GM19351 (cell line): ENCODE measurements at regions not wholly inside any gene's neighbourhood (a gene's known extent, or its start where the extent isn't known, plus 50 kb on each side); places are given as distances from the start of the nearest gene placed in this dataset.

Source experiments
- ATAC-seq: cut with Tn5 transposase; IDR thresholded peaks from one replicate; pipeline ENCODE4 v1.9.1; 2021; ENCODE audit warnings: mild to moderate bottlenecking, moderate library complexity; ENCODE audit not compliant: unreplicated experiment

DNA sequence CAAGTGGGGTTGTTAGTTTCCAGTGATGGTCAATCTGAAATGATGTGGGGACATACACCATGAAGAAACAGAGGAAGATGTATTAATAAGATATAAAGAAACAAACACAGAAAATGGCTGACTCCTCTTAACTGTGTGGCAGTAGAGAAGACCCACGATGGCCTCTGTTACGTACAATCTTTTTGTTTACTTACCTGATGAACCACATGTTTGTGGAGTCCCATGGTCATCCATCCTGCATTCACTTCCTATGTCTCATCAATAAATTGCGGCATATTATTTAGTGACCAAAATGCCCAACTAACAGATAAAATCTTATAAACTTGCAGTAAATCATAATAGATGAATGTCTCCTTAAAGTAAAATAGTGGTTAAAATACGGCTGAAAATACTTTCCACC lies 740.1 kb upstream of the LINC00305 start:
- ATAC-seq, result no peak

- ATAC-seq, result no peak
Observed at GRCh38 chr18:64886995-64887394, 738.1 kb upstream of the LINC00305 start.

GRCh38 chr18:64882896-64883295 lies 734.0 kb upstream of the LINC00305 start:
- ATAC-seq, result no peak

- no peak for ATAC-seq
Observed at GRCh38 chr18:64876833-64877232, 727.9 kb upstream of the LINC00305 start.

GRCh38 chr18:64872710-64873458 lies 724.0 kb upstream of the LINC00305 start:
- no peak for ATAC-seq

DNA sequence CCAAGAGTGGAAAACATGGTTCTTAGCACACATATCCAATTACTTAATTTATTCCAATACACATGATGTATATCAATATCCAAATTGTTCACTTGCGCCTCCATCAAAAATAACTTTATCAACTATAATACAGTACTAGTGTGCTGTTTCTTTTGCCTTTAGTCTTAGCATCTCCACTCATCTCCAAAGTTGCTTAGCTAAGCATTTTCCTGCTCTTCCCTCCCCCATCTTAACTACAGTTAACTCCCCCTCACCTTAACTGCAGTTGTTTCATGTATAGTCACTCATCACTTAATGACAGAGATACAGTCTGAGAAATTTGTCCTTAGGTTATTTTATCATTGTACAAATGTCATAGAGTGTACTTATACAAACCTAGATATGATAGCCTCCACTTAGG lies 705.2 kb upstream of the LINC00305 start:
- ATAC-seq, result no peak

DNA sequence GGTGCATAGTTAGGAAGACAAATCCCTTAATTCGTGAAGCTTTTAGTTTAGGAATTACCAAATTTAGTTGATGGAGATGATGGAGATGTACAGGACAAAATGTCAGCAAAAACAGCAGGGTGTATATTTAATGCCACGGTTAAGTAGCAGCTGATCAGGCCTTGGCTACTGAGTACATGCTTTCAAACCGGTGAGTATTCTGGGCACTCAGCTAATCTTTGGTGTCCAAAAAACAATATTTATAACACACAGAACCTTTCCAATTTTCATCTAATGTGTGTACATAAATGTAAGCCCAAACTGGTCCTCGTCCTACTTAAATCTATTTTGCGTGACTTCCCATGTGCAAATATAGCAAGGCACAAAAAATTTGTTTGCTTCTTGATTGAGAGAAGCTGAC lies 703.4 kb upstream of the LINC00305 start:
- ATAC-seq, result no peak

GRCh38 chr18:64851726-64852125 lies 702.8 kb upstream of the LINC00305 start:
- no peak for ATAC-seq

DNA sequence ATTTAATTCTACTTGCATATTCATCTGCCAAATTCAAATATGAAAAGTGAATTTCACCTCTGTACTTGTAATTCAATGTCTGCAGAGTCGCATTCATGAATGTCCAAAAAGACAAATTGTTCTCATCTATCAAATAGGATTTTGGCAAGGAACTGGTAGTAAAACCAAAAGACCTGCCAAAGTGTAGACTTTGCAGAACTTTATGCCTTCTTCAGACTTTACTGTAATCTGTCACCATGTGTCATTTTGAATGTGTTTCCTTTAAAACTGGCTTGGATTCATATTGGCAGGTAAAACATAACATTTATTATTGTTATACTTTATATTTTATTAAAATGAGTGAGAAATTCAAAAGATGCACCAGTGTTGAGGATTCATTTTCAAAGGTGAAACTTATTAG lies 701.9 kb upstream of the LINC00305 start:
- ATAC-seq, result no peak

DNA sequence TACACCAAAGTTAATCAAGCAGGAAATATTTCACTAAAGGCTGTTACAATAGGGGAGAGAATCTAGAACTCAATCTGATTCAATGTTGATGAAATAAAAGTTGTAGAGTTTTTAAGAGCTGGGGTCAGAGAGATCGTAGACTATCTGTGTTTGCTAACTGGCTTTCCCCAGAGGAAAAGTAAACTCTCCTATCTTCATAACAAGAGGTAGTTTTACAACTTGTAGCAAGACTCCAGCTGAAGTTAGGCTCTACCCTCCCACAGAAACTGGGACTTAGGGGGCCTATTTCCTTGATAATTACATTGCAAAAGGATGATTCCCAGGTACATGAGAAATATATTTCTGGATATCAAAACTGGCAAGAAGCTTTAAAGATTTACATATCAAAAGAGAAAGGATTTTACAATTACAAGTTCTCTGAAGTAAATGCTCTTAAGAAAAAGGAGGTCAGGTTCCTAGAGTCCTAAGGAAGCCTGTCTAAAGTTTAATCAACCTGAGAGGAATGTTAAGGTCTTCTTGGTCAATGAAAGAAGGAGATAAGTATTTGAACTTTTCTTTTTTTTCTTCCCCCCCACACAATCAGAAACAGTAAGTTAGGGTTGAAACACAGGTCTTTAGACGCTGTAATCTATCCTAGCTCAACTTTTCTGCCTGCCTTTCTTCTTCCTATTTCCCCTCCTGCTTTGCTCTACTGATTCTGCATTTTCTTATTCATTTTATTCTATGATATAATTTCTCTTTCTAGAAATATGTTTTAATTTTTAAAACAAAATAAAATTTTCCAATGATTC lies 692.2 kb upstream of the LINC00305 start:
- ATAC-seq, result no peak

GRCh38 chr18:64810354-64810753 lies 661.5 kb upstream of the LINC00305 start:
- no peak for ATAC-seq

- ATAC-seq, result no peak
Observed at GRCh38 chr18:64809801-64810200, 660.9 kb upstream of the LINC00305 start.

- no peak for ATAC-seq
Observed at GRCh38 chr18:64807560-64807959, 658.7 kb upstream of the LINC00305 start.

DNA sequence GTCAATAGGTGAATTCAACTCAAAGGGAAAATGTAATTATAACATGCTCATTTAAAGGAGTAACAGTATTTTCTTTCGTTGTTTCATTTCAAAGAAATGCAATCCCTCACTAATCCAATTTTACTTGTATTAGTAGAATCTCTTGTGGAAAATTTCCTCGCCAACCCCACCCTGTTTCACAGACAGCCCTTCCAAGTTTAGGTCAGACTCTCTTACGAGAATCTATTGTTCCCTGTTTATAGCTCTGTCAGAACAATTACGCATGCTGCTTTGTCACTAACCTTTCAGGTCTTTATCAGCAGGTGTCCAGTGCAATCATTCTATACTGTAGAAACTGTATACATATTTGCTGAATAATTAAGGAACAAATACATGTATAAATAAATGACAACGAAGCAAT lies 657.8 kb upstream of the LINC00305 start:
- ATAC-seq, result no peak

DNA sequence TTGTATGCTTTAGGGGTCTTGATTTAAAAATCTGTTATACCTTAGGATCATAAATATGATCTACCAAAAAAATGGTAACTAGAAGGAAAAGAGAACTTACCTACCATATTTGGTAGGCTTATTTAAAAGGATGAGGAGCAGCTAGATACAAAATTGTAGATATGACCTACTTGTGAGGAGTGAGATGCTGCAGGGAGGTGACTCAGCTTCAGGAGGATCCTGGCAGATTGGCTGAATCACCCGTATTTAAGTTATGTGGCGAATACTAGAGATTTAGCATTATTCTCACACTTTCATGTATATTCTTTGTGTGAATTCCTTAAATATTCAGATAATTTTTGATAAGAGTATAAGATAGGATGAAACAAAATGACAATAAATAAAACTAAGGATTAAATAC lies 657.3 kb upstream of the LINC00305 start:
- no peak for ATAC-seq

DNA sequence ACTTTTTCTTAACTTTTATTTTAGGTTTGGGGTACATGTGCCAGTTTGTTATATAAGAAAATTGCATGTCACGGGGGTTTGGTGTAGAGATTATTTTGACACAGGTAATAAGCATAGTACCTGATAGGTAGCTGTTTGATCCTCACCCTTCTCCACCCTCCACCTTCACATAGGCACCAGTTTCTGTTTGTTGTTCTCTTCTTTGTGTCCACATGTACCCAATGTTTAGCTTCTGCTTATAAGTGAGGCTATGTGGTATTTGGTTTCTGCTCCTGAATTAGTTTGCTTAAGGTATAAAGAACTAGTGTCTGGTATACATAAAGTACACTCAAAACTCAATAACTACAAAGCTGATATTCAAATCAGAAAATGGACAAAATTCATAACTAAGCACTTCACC lies 654.6 kb upstream of the LINC00305 start:
- ATAC-seq, result no peak

GRCh38 chr18:64800151-64800550 lies 651.3 kb upstream of the LINC00305 start:
- ATAC-seq, result no peak

GRCh38 chr18:64799376-64799775 lies 650.5 kb upstream of the LINC00305 start:
- ATAC-seq, result no peak

DNA sequence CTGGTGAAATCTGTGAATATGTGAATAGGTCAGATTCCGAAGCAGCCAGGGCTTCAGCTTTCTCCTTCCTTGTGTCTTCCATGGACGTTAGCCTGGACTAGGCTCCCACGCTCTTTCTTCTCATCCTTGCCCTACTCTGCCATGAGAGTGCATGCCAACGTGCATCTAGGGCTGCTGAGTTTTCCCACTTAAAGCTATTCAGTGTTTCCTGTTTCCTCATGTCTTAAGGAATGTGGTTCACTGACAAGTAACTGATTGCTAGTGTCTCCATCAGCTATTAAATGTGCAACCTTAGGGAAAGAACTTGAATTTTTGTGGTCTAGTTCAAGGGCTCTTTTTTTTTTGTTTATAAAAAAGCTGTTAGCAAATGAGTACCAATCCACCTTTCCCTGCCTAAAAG lies 642.3 kb upstream of the LINC00305 start:
- ATAC-seq, result no peak

DNA sequence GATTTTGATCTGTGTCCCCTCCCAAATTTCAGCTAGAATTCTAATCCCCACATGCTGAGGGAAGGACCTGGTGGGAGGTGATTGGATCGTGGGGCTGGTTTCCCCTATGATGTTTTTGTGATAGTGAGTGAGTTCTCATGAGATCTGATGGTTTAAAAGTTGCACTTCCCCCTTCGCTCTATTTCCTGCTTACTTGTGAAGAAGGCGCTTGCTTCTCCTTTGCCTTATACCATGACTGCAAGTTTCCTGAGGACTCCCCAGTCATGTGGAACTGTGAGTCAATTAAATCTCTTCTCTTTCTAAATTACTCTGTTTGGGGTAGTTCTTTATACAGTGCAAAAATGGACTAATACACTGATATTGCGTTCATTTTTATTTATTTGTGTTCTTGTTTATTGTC lies 636.8 kb upstream of the LINC00305 start:
- ATAC-seq, result no peak

- ATAC-seq, result no peak
Observed at GRCh38 chr18:64777556-64777955, 628.7 kb upstream of the LINC00305 start.

- no peak for ATAC-seq
Observed at GRCh38 chr18:64765908-64766307, 617.0 kb upstream of the LINC00305 start.
